Medulla oblongata (tissue), 1 donor: ENCODE measurements at regions not wholly inside any gene's neighbourhood (a gene's known extent, or its start where the extent isn't known, plus 50 kb on each side); places are given as distances from the start of the nearest gene placed in this dataset.
A peak's percentile ranks its signal among the peaks of the same experiment; 100 is the strongest.
"Not testable (repeated sequence)": the region's sequence is repeated elsewhere in the genome, so short reads cannot be mapped to it uniquely, and the experiment has no call there.

Experiments used
- DNase-seq: peaks from one replicate; pipeline ENCODE4 v3.0.0-alpha.2; 2015; ENCODE audit errors: extremely low spot score

- no peak for DNase-seq
These were observed 199.7 kb downstream of the FAT3 start for GRCh38 chr11:92424281-92424680.

- no peak for DNase-seq
These were observed 200.5 kb downstream of the FAT3 start for GRCh38 chr11:92425127-92425526.

- DNase-seq, result no peak
These were observed 207.9 kb downstream of the FAT3 start for GRCh38 chr11:92432515-92432914.

- no peak for DNase-seq
These were observed 211.7 kb downstream of the FAT3 start for GRCh38 chr11:92436034-92436920.

- no peak for DNase-seq
These were observed 214.5 kb downstream of the FAT3 start for GRCh38 chr11:92439133-92439532.

GRCh38 chr11:92440701-92441442 lies 216.3 kb downstream of the FAT3 start:
- no peak for DNase-seq

- no peak for DNase-seq
These were observed 216.8 kb downstream of the FAT3 start for GRCh38 chr11:92441443-92441726.

- DNase-seq, result no peak
These were observed 218.6 kb downstream of the FAT3 start for GRCh38 chr11:92443199-92443598.

- no peak for DNase-seq
These were observed 223.0 kb downstream of the FAT3 start for GRCh38 chr11:92447586-92447985.

- no peak for DNase-seq
These were observed 224.6 kb downstream of the FAT3 start for GRCh38 chr11:92449222-92449621.

GRCh38 chr11:92449780-92450179 lies 225.2 kb downstream of the FAT3 start:
- no peak for DNase-seq

GRCh38 chr11:92451063-92451462 lies 226.4 kb downstream of the FAT3 start:
- DNase-seq, result no peak

GRCh38 chr11:92453055-92453454 lies 228.4 kb downstream of the FAT3 start:
- no peak for DNase-seq

GRCh38 chr11:92455210-92455790 lies 230.7 kb downstream of the FAT3 start:
- peak; percentile 64 for DNase-seq

GRCh38 chr11:92457250-92457649 lies 232.6 kb downstream of the FAT3 start:
- DNase-seq, result no peak

- DNase-seq, result no peak
These were observed 233.9 kb downstream of the FAT3 start for GRCh38 chr11:92458486-92458885.

GRCh38 chr11:92460213-92460612 lies 235.6 kb downstream of the FAT3 start:
- DNase-seq, result no peak

GRCh38 chr11:92461447-92461846 lies 236.8 kb downstream of the FAT3 start:
- no peak for DNase-seq

- no peak for DNase-seq
These were observed 238.2 kb downstream of the FAT3 start for GRCh38 chr11:92462821-92463220.

GRCh38 chr11:92464822-92465221 lies 240.2 kb downstream of the FAT3 start:
- no peak for DNase-seq

GRCh38 chr11:92465410-92465809 lies 240.8 kb downstream of the FAT3 start:
- DNase-seq, result not testable (repeated sequence)

GRCh38 chr11:92473736-92474135 lies 249.1 kb downstream of the FAT3 start:
- no peak for DNase-seq

- DNase-seq, result no peak
These were observed 250.7 kb downstream of the FAT3 start for GRCh38 chr11:92475316-92475715.
